Lower leg skin (tissue), 4 donors: ENCODE measurements at regions not wholly inside any gene's neighbourhood (a gene's known extent, or its start where the extent isn't known, plus 50 kb on each side); places are given as distances from the start of the nearest gene placed in this dataset.

Experiments
- DNase-seq, 2 donors: peaks; one replicate each; pipeline ENCODE4 v3.0.0-alpha.2; 2019; ENCODE audit warnings: low spot score in 2 of 2
- H3K4me3 ChIP-seq: fragments of 200-600 bp; sonication (generic); 2 replicates; pipeline ENCODE4 v1.5.1; 2017; ENCODE audit warnings: mild to moderate bottlenecking, low read depth; ENCODE audit not compliant: poor library complexity, severe bottlenecking
- POLR2A ChIP-seq, 2 donors: fragments of 450-650 bp; IDR thresholded peaks; one replicate each; pipeline ENCODE4 v1.6.1; 2016 to 2017; ENCODE audit warnings: antibody characterized with exemption in 2 of 2, mild to moderate bottlenecking in 1 of 2, moderate library complexity in 1 of 2
- WGBS, 2 donors: methylation state at CpG; one replicate each; pipeline ENCODE4 v1.1.5; 2018; 5-methylcytosine and 5-hydroxymethylcytosine counted together
- intact Hi-C: fragments of 100-400 bp; cut with DNase I; formaldehyde crosslinking; loops from one replicate; pipeline ENCODE4 v1.15.0; 2023; ENCODE audit warnings: low total_unique reads
- TF ChIP-seq, protein P1 (sequence below), 3 donors: fragments of 450-650 bp; IDR thresholded peaks; one replicate each; pipeline ENCODE4 v1.5.1; 2016; ENCODE audit warnings: antibody characterized with exemption in 3 of 3, mild to moderate bottlenecking in 3 of 3, moderate library complexity in 2 of 3

- no peak for TF ChIP-seq POLR2A (IDR thresholded peaks at IDR 0.05)
- TF ChIP-seq, protein P1, sequence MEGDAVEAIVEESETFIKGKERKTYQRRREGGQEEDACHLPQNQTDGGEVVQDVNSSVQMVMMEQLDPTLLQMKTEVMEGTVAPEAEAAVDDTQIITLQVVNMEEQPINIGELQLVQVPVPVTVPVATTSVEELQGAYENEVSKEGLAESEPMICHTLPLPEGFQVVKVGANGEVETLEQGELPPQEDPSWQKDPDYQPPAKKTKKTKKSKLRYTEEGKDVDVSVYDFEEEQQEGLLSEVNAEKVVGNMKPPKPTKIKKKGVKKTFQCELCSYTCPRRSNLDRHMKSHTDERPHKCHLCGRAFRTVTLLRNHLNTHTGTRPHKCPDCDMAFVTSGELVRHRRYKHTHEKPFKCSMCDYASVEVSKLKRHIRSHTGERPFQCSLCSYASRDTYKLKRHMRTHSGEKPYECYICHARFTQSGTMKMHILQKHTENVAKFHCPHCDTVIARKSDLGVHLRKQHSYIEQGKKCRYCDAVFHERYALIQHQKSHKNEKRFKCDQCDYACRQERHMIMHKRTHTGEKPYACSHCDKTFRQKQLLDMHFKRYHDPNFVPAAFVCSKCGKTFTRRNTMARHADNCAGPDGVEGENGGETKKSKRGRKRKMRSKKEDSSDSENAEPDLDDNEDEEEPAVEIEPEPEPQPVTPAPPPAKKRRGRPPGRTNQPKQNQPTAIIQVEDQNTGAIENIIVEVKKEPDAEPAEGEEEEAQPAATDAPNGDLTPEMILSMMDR (IDR thresholded peaks at IDR 0.05) = no peak
- no peak overlapping the region for H3K4me3 ChIP-seq
- intact Hi-C loops = no loop called here
- WGBS, 2 donors = 96 to 97% methylated on average over 2 of the region's 2 CpGs
- DNase-seq = no peak
Measured at GRCh38 chr3:159655202-159655601, 333.4 kb upstream of the IL12A start.

DNA sequence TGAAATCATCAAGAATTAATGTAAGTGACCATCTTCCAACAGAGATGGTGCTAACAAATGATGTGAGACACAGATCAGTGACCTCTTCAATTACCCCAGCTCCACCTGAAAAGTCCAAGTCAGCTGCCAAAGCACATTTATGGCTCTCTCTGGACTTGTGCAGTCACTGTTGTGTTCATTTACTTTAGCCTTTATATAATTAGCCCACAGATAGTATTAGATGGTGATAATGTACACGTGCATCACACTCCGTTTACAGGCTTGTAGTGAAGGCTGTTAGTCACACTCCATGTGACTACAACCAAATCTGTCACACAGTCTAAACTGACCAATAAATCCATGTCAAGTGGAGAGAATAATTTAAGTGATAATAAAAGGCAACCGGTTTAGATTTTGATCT lies 331.5 kb upstream of the IL12A start:
- intact Hi-C loops = no loop called here
- H3K4me3 ChIP-seq = no peak overlapping the region
- no peak for DNase-seq
- WGBS, 2 donors = 60 to 64% methylated on average over 3 of the region's 3 CpGs
- TF ChIP-seq, protein P1 (IDR thresholded peaks at IDR 0.05) = no peak
- no peak for TF ChIP-seq POLR2A (IDR thresholded peaks at IDR 0.05)

DNA sequence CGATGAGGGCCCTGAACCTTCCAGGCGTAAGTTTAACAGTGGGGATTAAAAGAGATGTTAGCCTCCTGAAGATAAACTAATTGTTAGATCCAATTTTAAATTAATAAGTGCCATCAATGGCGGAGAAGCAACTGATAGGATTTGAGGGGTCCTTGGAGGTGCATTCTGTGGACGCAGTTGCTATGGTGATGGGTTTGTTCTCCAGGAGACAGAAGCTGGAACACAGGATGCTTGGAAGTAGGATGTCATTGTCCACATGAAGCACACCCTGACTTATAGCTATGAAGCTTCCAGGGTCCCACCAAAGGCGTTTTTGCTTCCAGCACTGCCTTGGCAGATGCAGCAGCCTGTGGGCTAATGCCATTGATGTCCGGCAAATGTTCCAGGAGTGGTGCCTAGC lies 331.0 kb upstream of the IL12A start:
- DNase-seq = no peak
- no peak for TF ChIP-seq POLR2A (IDR thresholded peaks at IDR 0.05)
- TF ChIP-seq, protein P1 (IDR thresholded peaks at IDR 0.05) = no peak
- WGBS, 2 donors = 84 to 92% methylated on average over 6 of the region's 6 CpGs
- intact Hi-C loops = no loop called here
- H3K4me3 ChIP-seq = no peak overlapping the region

DNA sequence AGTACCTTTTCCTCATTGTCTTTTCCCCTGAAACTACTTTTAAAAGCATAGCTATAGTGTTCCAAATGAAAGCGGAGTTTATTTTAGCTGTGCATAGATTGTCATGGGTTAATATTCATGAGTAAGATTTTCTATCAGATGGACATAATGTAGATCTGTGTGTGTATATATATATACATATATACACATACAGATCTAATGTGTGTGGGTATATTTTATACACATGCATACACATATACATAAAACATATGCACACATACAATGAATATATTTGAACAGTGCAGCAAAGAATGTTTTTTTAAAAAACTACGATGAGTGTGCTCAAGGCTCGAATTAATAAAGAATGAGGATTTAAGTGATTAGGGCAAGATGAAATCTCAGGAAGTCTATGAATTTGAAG lies 328.3 kb upstream of the IL12A start:
- H3K4me3 ChIP-seq = no peak overlapping the region
- TF ChIP-seq, protein P1 (IDR thresholded peaks at IDR 0.05) = no peak
- no peak for TF ChIP-seq POLR2A (IDR thresholded peaks at IDR 0.05)
- intact Hi-C loops = no loop called here
- WGBS, 2 donors = 81 to 82% methylated on average over 3 of the region's 3 CpGs
- DNase-seq = no peak

DNA sequence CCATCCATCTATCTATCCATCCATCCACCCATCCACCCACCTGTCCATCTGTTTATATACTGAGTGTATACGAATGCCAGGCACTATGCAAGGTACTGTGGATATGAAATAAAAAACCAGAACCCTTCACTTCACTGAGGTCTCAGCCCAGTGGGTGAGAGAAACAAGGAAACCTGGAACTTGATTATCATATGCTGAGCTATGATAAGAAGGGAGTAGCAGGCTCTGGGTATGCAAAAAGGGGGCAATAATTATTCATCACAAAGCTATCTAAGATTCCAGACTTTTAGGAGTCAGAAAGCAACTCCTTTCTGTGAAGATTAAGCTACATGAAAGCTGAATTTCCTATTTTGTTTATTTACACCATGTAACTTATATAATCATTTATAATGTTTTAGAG lies 327.7 kb upstream of the IL12A start:
- no peak for TF ChIP-seq POLR2A (IDR thresholded peaks at IDR 0.05)
- intact Hi-C loops = no loop called here
- no peak overlapping the region for H3K4me3 ChIP-seq
- WGBS, 2 donors = 83 to 88% methylated on average over 1 of the region's 1 CpG
- no peak for DNase-seq

DNA sequence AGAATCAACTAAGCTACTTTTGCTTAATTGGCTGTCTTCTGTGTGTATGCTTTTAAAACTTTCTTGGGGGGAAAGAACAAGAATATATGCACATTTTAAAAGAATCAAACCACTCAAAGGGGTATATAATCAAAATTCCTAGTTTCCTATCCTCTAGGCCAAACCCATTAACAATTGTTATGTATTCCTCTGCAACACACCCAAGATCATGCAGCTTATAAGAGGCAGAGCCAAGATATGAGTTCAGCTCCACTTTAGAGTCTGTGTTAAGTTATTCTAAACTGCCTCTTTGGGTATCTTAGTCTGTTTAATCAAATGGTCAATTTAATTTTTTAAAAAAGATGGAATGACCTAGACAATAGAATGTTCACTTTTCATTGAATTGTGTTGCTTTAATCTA lies 326.1 kb upstream of the IL12A start:
- no peak for DNase-seq
- intact Hi-C loops = no loop called here
- TF ChIP-seq, protein P1 (IDR thresholded peaks at IDR 0.05) = no peak
- no peak for TF ChIP-seq POLR2A (IDR thresholded peaks at IDR 0.05)
- no peak overlapping the region for H3K4me3 ChIP-seq
